Duodenal mucosa (tissue), 2 donors: ENCODE measurements at regions not wholly inside any gene's neighbourhood (a gene's known extent, or its start where the extent isn't known, plus 50 kb on each side); places are given as distances from the start of the nearest gene placed in this dataset.

ENCODE experiments used
- H3K27ac ChIP-seq: one replicate; pipeline ENCODE4 v1.7.0; 2013; ENCODE audit warnings: low read depth, low read length
- H3K27me3 ChIP-seq, 2 donors: one replicate each; pipeline ENCODE4 v1.7.0; 2013; ENCODE audit warnings: low read length in 2 of 2, control low read depth in 1 of 2; ENCODE audit not compliant: insufficient read depth in 2 of 2, control insufficient read depth in 1 of 2
- H3K36me3 ChIP-seq, 2 donors: one replicate each; pipeline ENCODE4 v1.7.0; 2013; ENCODE audit warnings: low read length in 2 of 2, control low read depth in 1 of 2; ENCODE audit not compliant: insufficient read depth in 2 of 2, control insufficient read depth in 1 of 2
- H3K4me1 ChIP-seq, 2 donors: one replicate each; pipeline ENCODE4 v1.7.0; 2013; ENCODE audit warnings: low read length in 2 of 2, control low read depth in 1 of 2; ENCODE audit not compliant: insufficient read depth in 2 of 2, control insufficient read depth in 1 of 2
- H3K4me3 ChIP-seq, 2 donors: one replicate each; pipeline ENCODE4 v1.7.0; 2013; ENCODE audit warnings: low read length in 2 of 2, low read depth in 1 of 2
- H3K9ac ChIP-seq, 2 donors: one replicate each; pipeline ENCODE4 v1.7.0; 2013; ENCODE audit warnings: low read length in 2 of 2, low read depth in 1 of 2
- H3K9me3 ChIP-seq, 2 donors: one replicate each; pipeline ENCODE4 v1.7.0; 2013; ENCODE audit warnings: low read length in 2 of 2, control low read depth in 1 of 2; ENCODE audit not compliant: control insufficient read depth in 1 of 2

DNA sequence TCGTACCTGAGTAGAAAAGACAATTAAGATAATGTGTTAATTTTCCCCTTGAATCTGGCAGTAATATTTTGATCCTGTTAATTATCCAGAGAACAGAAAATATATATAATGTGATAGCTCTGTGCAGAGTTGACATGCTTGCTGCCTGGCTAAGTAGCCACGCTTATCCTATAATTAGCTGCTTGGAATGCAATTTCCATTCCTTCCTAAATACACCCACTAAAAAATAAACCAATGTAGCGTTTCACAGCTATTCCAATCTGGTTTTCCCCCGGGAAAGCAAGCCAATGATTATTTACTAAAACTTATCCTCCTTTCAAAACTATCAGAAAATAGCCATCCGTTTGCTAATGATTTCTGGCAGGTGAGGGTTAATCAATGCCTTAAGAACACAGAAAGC, 134.5 kb upstream of the IRX5 start:
- Histone ChIP-seq H3K4me1 (no peaks in the 10 kb centered on the region), H3K4me3 (no peak overlapping the region)

DNA sequence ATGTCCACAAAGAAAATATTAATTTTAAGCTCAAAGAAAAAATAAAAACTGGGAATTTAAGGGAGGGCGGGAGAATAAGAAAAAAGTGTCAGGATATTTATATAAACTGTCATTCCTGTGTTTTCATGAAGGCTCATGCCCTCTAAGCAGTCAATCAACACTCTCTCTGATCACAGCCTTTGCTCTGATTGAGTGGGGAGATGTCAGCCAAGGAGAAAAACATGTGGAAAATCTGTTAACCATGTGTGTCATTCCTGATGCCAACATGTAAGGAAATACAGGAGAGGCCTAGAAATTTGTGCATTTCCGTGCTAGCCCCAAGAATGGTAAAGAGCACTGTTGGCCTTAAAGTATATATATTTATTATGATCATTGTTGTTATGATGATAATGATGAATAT, 137.9 kb upstream of the IRX5 start:
- no peaks in the 10 kb centered on the region for H3K27me3 ChIP-seq
- H3K4me1 ChIP-seq, result no peaks in the 10 kb centered on the region
- no peak overlapping the region for H3K27ac ChIP-seq
- no peak overlapping the region for H3K9ac ChIP-seq
- no peaks in the 10 kb centered on the region for H3K9me3 ChIP-seq
- no peaks in the 10 kb centered on the region for H3K36me3 ChIP-seq
- H3K4me3 ChIP-seq, result no peak overlapping the region

More for the DNA sequence above, 134.5 kb upstream of the IRX5 start:
- Histone ChIP-seq H3K9ac (no peak overlapping the region), H3K9me3 (peaks cover 0 to 5% of the 10 kb centered on the region in 2 donors), H3K27me3 (no peaks in the 10 kb centered on the region), H3K27ac (no peak overlapping the region), H3K36me3 (no peaks in the 10 kb centered on the region)

DNA sequence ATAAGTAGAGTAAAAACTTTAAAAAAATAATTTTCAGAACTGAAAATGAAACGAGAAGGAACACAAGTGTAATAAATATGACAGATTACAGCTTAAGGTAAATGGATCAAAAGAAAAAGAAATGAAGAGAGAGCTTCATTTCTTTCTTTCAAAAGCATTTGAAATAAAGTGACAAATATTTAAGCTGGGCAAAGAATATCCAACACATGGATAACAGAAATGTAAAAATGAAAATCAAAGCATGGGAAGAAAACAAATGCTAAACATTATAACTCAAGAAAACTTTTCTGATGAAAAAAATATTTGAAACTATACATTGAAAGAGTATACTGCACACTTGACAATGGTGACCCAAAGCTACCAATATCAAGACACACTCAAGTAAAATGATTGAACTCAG, 143.6 kb upstream of the IRX5 start:
- Histone ChIP-seq H3K27me3 (no peaks in the 10 kb centered on the region), H3K4me1 (no peaks in the 10 kb centered on the region), H3K9ac (no peak overlapping the region), H3K36me3 (no peaks in the 10 kb centered on the region), H3K4me3 (no peak overlapping the region), H3K27ac (no peak overlapping the region), H3K9me3 (no peaks in the 10 kb centered on the region)

DNA sequence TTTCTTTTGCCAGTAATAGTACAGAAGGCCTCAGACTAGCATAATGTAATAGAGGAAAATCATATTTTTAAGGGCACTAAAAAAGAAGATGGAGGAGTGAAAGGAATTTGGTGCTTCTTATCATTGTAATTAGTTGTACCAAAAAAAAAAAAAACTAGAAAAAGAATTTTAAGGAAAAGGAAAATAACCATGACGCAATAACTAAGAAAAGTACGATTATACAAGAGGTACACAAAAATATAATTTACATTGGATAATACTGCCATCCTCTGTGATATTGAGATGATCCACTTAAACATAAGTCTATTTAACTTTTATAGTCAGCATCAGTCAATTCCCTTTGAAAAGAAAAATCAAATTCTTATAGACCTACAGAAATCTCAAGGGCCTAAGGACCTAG, 146.7 kb upstream of the IRX5 start:
- H3K4me3 ChIP-seq, result no peak overlapping the region
- no peaks in the 10 kb centered on the region for H3K4me1 ChIP-seq
- H3K9me3 ChIP-seq, result no peaks in the 10 kb centered on the region
- no peaks in the 10 kb centered on the region for H3K27me3 ChIP-seq
- no peak overlapping the region for H3K27ac ChIP-seq
- H3K36me3 ChIP-seq, result no peaks in the 10 kb centered on the region
- no peak overlapping the region for H3K9ac ChIP-seq

DNA sequence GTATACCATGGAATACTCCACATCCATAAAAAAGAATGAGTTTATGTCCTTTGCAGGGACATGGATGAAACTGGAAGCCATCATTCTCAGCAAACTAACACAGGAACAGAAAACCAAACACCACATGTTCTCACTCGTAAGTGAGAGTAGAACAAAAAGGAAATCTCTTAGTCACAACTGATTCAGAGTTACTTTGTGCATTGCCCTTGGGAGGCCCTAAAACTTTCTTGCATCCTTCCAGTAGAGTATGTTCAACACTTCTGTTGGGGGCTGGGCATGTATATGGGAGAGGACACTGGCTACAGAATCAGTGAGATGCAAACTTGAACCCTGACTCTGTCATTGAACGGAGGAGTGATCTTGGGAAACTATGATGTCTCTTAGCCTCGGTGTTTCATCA, 147.4 kb upstream of the IRX5 start:
- no peak overlapping the region for H3K9ac ChIP-seq
- H3K27me3 ChIP-seq, result no peaks in the 10 kb centered on the region
- no peaks in the 10 kb centered on the region for H3K36me3 ChIP-seq
- no peak overlapping the region for H3K4me3 ChIP-seq
- no peaks in the 10 kb centered on the region for H3K4me1 ChIP-seq
- H3K27ac ChIP-seq, result no peak overlapping the region
- no peaks in the 10 kb centered on the region for H3K9me3 ChIP-seq

DNA sequence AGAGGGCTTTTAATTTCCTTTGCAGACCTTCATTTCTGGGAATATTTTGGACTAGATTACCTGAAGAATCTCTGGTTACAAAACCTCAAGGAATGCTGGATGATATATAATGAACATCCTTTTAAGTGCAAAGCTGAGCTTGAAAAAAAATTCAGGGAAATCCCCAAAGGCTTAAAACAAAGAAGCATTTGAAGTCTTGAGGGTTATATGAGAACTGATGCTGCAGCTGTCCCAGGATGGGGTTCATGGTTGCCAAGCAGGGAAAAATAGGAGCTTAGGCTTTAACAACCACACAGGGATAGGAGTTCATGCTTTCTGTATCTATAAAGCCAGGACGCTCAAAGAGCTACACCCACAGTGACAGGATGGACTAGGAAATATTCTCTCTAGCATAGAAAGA, 150.4 kb upstream of the IRX5 start:
- Histone ChIP-seq H3K9ac (no peak overlapping the region), H3K27me3 (no peaks in the 10 kb centered on the region), H3K9me3 (no peaks in the 10 kb centered on the region), H3K4me3 (no peak overlapping the region), H3K36me3 (no peaks in the 10 kb centered on the region), H3K4me1 (no peaks in the 10 kb centered on the region), H3K27ac (no peak overlapping the region)

DNA sequence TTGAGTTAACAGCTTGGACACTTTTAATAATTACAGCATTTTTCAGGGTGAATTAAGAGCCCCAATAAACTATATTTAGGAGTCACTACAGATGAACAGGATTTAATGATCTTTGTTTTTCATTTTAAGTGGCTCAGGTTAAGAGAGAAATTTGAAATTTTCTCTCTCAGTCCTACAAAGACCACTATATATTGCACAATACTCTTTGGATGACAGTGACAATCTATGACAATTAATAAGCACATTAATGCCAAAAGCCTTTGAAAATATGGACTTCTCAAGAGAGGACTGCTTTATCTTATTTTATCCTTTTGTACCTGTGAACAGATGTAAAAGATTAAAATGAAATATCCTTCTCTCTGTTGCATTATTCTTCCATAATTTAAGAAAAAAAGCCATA, 151.1 kb upstream of the IRX5 start:
- no peak overlapping the region for H3K4me3 ChIP-seq
- no peak overlapping the region for H3K9ac ChIP-seq
- no peaks in the 10 kb centered on the region for H3K27me3 ChIP-seq
- H3K36me3 ChIP-seq, result no peaks in the 10 kb centered on the region
- H3K27ac ChIP-seq, result no peak overlapping the region
- H3K4me1 ChIP-seq, result no peaks in the 10 kb centered on the region
- H3K9me3 ChIP-seq, result no peaks in the 10 kb centered on the region

DNA sequence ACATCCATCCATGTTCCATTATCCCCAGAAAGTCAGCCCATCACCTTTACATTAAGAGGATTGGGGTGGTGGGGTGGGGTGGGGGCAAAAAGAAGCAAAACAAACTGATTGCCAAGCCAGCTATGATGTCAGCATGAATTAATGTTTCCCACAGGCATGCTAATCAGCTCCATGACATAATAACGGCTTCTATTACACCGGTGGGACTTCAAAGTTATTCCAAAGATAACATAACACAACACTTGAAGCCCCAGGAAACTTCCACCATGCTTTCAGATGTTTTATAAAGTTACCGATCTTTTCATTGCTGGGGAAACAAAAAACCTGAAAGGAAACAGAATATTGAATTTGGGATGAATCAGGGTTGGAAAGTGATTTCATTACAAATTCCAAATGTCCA, 155.9 kb upstream of the IRX5 start:
- no peaks in the 10 kb centered on the region for H3K36me3 ChIP-seq
- H3K27me3 ChIP-seq, result no peaks in the 10 kb centered on the region
- H3K4me1 ChIP-seq, result no peaks in the 10 kb centered on the region
- H3K9me3 ChIP-seq, result no peaks in the 10 kb centered on the region
- H3K27ac ChIP-seq, result no peak overlapping the region
- H3K9ac ChIP-seq, result no peak overlapping the region
- no peak overlapping the region for H3K4me3 ChIP-seq

DNA sequence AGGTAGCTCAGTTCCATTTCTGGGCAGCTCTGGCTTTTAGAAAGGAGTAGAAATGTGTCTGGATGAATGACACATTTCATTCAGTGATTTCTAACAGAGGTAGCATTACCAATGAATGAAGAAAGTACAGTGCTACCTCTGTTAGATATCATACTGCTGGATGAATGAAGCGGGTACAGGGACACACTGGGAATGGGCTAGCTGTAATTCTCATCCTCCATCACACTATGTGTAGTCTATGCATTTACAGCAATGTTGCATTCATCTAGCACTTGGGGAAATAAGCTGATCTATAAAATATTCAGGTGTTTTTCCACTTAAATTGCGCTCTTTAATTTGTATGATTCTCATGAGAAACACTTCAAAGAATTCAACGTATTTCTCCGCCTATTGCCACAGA, 158.3 kb upstream of the IRX5 start:
- Histone ChIP-seq H3K9me3 (no peaks in the 10 kb centered on the region), H3K9ac (no peak overlapping the region), H3K4me3 (no peak overlapping the region), H3K27ac (no peak overlapping the region), H3K27me3 (no peaks in the 10 kb centered on the region), H3K4me1 (no peaks in the 10 kb centered on the region), H3K36me3 (no peaks in the 10 kb centered on the region)

DNA sequence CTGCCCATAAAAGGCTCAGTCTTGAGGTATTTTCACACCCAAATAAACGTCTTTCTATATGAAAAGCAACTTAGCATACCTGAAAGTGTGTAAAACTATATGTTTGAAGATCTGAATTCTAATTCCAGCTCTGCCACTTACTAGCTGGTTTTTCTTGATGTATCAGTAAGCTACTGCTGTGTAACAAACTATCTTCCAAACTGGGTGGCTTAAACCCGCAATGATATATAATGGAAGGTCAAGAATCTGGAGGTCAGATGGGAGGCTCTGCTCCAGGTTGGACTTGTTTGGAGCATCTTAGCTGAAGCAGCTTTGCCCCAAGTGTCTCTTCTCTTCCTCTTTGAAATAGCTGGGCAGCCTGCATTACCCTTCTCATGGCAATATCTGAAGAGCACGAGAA, 164.3 kb upstream of the IRX5 start:
- Histone ChIP-seq H3K9ac (no peak overlapping the region), H3K4me3 (no peak overlapping the region), H3K36me3 (no peaks in the 10 kb centered on the region), H3K27ac (no peak overlapping the region), H3K9me3 (peaks cover 0 to 8% of the 10 kb centered on the region in 2 donors), H3K4me1 (no peaks in the 10 kb centered on the region), H3K27me3 (no peaks in the 10 kb centered on the region)

DNA sequence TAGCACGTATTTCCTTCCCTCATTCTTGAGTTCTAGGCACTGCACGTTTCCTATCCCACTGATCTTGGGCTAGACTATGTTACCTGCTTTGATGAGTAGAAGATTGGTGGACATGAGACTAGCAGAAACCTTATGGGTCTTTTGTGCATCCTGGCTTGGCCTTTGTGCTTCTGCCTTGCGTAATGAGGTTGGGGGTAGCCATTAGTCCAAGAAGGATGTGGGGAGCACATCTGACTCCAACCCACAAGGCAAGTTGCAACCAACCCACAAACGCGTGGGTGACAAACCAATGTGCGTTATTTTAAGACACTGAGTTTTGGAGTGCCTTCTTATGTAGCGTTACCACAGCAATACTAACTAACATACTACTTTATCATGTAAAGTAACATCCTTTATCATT, 180.4 kb upstream of the IRX5 start:
- Histone ChIP-seq H3K27ac (no peak overlapping the region), H3K9me3 (no peaks in the 10 kb centered on the region), H3K4me3 (no peak overlapping the region), H3K4me1 (no peaks in the 10 kb centered on the region), H3K27me3 (no peaks in the 10 kb centered on the region), H3K36me3 (no peaks in the 10 kb centered on the region), H3K9ac (no peak overlapping the region)
